GM12864 (cell line): ENCODE measurements at regions not wholly inside any gene's neighbourhood (a gene's known extent, or its start where the extent isn't known, plus 50 kb on each side); places are given as distances from the start of the nearest gene placed in this dataset.

Experiments
- DNase-seq: peaks from one replicate; pipeline ENCODE4 v3.0.0-alpha.2; 2011; ENCODE audit warnings: low read depth
- H3K4me3 ChIP-seq: 2 replicates; pipeline ENCODE4 v1.5.1; 2011; ENCODE audit warnings: mild to moderate bottlenecking, low read depth, low read length, control low read depth
- TF ChIP-seq, protein P1 (sequence below): IDR thresholded peaks from 2 replicates; pipeline ENCODE4 v1.5.1; 2011; ENCODE audit warnings: low read depth, mild to moderate bottlenecking, moderate library complexity, low read length, control low read depth, inconsistent platforms; ENCODE audit errors: missing control alignments

DNA sequence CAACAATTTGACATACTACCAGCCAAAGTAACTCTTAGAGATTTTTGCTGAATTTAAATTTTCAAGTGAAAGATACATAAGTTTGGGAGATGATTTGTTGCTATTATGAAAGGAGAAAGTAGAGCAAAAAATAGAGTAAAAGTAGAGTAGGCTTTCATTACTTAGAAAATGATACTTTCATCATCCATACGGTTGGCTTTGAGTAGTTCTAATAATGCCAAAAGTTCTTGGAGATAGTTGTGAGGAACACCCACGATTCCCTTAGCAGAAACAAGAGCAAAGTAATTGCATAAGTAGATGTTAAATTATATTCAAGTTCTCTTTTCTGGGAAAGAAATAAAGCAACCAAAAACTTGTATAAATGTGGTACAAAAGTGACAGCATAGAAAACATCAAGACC is 95.0 kb upstream of the VAV3 start:
- no peak for DNase-seq
- TF ChIP-seq, protein P1, sequence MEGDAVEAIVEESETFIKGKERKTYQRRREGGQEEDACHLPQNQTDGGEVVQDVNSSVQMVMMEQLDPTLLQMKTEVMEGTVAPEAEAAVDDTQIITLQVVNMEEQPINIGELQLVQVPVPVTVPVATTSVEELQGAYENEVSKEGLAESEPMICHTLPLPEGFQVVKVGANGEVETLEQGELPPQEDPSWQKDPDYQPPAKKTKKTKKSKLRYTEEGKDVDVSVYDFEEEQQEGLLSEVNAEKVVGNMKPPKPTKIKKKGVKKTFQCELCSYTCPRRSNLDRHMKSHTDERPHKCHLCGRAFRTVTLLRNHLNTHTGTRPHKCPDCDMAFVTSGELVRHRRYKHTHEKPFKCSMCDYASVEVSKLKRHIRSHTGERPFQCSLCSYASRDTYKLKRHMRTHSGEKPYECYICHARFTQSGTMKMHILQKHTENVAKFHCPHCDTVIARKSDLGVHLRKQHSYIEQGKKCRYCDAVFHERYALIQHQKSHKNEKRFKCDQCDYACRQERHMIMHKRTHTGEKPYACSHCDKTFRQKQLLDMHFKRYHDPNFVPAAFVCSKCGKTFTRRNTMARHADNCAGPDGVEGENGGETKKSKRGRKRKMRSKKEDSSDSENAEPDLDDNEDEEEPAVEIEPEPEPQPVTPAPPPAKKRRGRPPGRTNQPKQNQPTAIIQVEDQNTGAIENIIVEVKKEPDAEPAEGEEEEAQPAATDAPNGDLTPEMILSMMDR = no peak
- H3K4me3 ChIP-seq = no peak overlapping the region

DNA sequence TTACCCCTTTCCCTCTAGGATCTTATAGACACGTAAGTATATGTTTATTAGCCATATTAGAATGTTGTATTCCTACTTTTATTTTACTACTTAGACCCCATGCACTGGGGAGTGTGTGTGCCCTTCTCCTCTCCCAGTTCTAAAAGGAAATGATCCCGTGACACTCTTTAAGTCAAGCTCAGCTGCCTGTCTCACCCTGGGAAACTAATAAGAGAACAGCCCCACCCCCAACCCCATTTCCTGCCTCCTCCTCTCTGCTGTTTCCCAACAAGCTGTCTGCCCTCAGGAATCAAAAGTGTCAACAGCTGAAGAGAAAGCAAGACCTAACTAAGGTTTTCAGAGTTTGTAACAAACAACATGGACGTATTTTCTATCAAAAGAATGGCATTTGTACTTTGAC is 92.6 kb upstream of the VAV3 start:
- DNase-seq = no peak
- TF ChIP-seq, protein P1 = no peak
- H3K4me3 ChIP-seq = no peak overlapping the region

DNA sequence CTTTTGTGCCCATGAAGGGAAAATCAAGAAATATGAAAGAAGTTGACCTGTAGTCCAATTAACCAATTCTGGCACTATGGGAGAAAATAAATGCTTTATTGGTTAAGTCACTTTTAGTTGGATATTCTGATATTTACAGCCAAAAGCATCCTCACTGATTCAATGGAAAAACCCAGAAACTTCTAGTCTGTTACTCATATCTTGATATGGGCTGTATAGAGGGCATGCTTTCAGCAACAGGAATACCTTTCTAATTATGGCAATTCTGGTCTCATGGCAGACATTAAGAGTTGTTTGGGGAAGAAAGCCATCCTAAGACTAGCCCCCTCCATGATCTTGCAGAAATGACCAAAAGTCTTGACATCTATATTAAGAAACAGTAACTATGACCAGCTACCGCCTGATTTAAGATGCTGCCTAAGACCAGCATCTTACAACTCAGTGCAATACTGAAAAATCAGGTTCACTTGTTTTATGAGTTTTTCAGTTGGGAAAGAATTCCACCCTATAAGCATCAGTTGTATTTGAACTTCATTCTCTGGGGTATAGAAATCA is 91.5 kb upstream of the VAV3 start:
- no peak for DNase-seq
- no peak overlapping the region for H3K4me3 ChIP-seq
- TF ChIP-seq, protein P1 = no peak

DNA sequence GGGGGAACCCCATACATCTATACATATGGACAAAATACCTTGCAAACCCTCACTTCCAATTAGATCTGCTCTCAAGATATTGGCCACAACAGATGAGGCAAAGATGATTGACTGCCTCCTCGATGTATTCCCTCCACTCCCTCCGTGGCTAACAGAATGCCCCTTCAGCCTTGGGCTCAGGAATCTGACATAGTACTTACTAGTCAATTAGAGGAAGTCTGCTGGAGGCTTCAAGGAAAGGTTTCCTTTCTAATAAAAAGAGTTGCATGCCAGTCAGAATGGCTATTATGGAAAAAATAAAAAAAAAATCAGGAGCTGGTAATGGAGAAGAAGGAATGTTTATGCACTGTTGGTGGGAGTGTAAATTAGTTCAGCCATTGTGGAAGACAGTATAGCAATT is 90.4 kb upstream of the VAV3 start:
- TF ChIP-seq, protein P1 = no peak
- H3K4me3 ChIP-seq = no peak overlapping the region
- DNase-seq = no peak

DNA sequence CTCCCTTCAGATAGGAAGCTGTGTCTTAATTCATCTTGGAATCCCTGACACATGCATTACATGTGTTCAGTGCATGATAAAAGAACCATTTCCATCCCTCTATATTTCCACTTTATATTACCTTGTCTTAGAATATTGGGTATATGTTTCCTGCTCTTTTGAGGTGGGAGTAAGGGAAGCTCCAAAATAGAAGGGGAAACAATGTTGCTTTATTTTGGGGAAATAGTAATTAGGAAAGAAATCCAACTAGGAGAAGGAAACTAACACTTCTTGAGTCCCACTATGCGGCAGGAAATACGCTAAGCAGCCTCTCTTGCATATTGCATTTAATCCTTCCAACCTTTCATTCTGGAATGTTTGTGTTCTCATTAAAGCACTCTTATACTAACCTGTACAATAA is 89.4 kb upstream of the VAV3 start:
- TF ChIP-seq, protein P1 = no peak
- no peak for DNase-seq
- no peak overlapping the region for H3K4me3 ChIP-seq

DNA sequence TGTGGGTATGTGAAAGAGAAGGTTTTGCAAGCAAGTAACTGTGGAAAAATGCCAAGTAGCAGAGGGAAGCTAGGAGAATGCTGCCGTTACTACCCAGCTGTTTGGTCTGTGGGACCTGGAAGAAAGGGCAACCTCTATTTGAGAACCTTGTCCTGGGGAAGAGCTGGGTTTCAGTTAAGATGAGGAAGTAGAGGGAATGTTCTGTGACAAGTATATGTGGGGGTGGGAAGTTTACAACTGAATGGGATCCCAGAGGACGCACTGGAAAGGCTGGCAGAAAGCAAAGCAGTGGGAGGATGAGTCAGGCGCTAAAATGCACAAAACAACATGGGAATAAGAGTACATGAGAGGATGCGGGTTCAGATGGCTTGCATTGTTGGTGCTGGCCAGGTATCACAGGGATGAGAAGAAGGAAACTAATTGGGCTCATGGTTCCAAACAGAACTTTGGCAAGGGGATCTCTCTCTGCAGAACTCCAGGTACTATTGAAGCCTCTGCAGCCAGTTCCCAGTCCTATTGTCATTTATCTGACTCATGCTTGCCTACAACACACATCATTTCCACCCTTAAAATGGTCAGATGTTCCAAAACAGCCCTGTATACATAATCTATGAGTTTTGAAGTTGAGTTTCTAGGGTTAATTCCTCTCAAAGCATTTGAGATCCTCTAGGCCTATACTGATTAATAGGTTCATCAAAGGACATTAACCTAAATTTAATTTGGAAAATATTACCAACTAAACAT is 88.5 kb upstream of the VAV3 start:
- H3K4me3 ChIP-seq = no peak overlapping the region

More for the DNA sequence above, 88.5 kb upstream of the VAV3 start:
- TF ChIP-seq, protein P1 = no peak
- no peak for DNase-seq
